GM21447 (cell line): ENCODE measurements at regions not wholly inside any gene's neighbourhood (a gene's known extent, or its start where the extent isn't known, plus 50 kb on each side); places are given as distances from the start of the nearest gene placed in this dataset.
"Not testable (repeated sequence)": the region's sequence is repeated elsewhere in the genome, so short reads cannot be mapped to it uniquely, and the experiment has no call there.

Experiments used
- ATAC-seq: cut with Tn5 transposase; IDR thresholded peaks from one replicate; pipeline ENCODE4 v1.9.1; 2021; ENCODE audit not compliant: unreplicated experiment

GRCh38 chr21:35394634-35395369 lies 345.7 kb upstream of the RUNX1 start:
- ATAC-seq = no peak

- ATAC-seq = no peak
Measured at GRCh38 chr21:35394049-35394448, 344.9 kb upstream of the RUNX1 start.

- no peak for ATAC-seq
Measured at GRCh38 chr21:35390013-35390776, 341.1 kb upstream of the RUNX1 start.

GRCh38 chr21:35386491-35387079 lies 337.5 kb upstream of the RUNX1 start:
- ATAC-seq = no peak

- ATAC-seq = no peak
Measured at GRCh38 chr21:35384375-35384774, 335.3 kb upstream of the RUNX1 start.

GRCh38 chr21:35382696-35383095 lies 333.6 kb upstream of the RUNX1 start:
- ATAC-seq = no peak

- ATAC-seq = no peak
Measured at GRCh38 chr21:35381743-35382310, 332.7 kb upstream of the RUNX1 start.

GRCh38 chr21:35380304-35380703 lies 331.2 kb upstream of the RUNX1 start:
- not testable (repeated sequence) for ATAC-seq

GRCh38 chr21:35378881-35379280 lies 329.8 kb upstream of the RUNX1 start:
- no peak for ATAC-seq

- ATAC-seq = no peak
Measured at GRCh38 chr21:35377505-35378090, 328.5 kb upstream of the RUNX1 start.

- ATAC-seq = no peak
Measured at GRCh38 chr21:35376406-35377135, 327.5 kb upstream of the RUNX1 start.

- no peak for ATAC-seq
Measured at GRCh38 chr21:35375115-35375514, 326.0 kb upstream of the RUNX1 start.

GRCh38 chr21:35373998-35374397 lies 324.9 kb upstream of the RUNX1 start:
- ATAC-seq = no peak

GRCh38 chr21:35372201-35372600 lies 323.1 kb upstream of the RUNX1 start:
- ATAC-seq = no peak

GRCh38 chr21:35370671-35371070 lies 321.6 kb upstream of the RUNX1 start:
- no peak for ATAC-seq

- ATAC-seq = no peak
Measured at GRCh38 chr21:35370071-35370470, 321.0 kb upstream of the RUNX1 start.

- no peak for ATAC-seq
Measured at GRCh38 chr21:35368326-35368725, 319.2 kb upstream of the RUNX1 start.

- no peak for ATAC-seq
Measured at GRCh38 chr21:35367553-35367952, 318.5 kb upstream of the RUNX1 start.

- no peak for ATAC-seq
Measured at GRCh38 chr21:35366394-35367080, 317.4 kb upstream of the RUNX1 start.

GRCh38 chr21:35363458-35363857 lies 314.4 kb upstream of the RUNX1 start:
- no peak for ATAC-seq
